H7 (cell line): ENCODE measurements at regions not wholly inside any gene's neighbourhood (a gene's known extent, or its start where the extent isn't known, plus 50 kb on each side); places are given as distances from the start of the nearest gene placed in this dataset.
"Not testable (repeated sequence)": the region's sequence is repeated elsewhere in the genome, so short reads cannot be mapped to it uniquely, and the experiment has no call there.

Source experiments
- DNase-seq: peaks from one replicate; pipeline ENCODE4 v3.0.0; 2012
- H3K27me3 ChIP-seq: 2 replicates; pipeline ENCODE4 v1.6.0; 2011; ENCODE audit warnings: mild to moderate bottlenecking, low read length; ENCODE audit not compliant: control insufficient read depth, insufficient read depth
- H3K36me3 ChIP-seq: replicated peaks from 2 replicates; pipeline ENCODE4 v1.5.1; 2011; ENCODE audit warnings: low read length; ENCODE audit not compliant: control insufficient read depth, insufficient read depth
- H3K4me3 ChIP-seq: 2 replicates; pipeline ENCODE4 v1.5.1; 2011; ENCODE audit warnings: low read depth, mild to moderate bottlenecking, control low read depth, low read length, moderate library complexity; ENCODE audit not compliant: insufficient read depth

GRCh38 chr4:75137302-75137701, 204.4 kb downstream of the PARM1 start:
- H3K4me3 ChIP-seq: no peak overlapping the region
- no peak for DNase-seq
- no peaks in the 10 kb centered on the region for H3K36me3 ChIP-seq
- no peaks in the 10 kb centered on the region for H3K27me3 ChIP-seq

GRCh38 chr4:75135068-75135825, 202.3 kb downstream of the PARM1 start:
- H3K27me3 ChIP-seq: no peaks in the 10 kb centered on the region
- H3K4me3 ChIP-seq: no peak overlapping the region
- DNase-seq: no peak
- no peaks in the 10 kb centered on the region for H3K36me3 ChIP-seq

- peak overlapping the region; percentile 19 for H3K4me3 ChIP-seq
- not testable (repeated sequence) for H3K27me3 ChIP-seq, H3K36me3 ChIP-seq, DNase-seq
Measured at GRCh38 chr4:75126870-75127269, 194.0 kb downstream of the PARM1 start.

GRCh38 chr4:75126058-75126457, 193.1 kb downstream of the PARM1 start:
- Histone ChIP-seq H3K4me3 (no peak overlapping the region), H3K27me3 (no peaks in the 10 kb centered on the region), H3K36me3 (no peaks in the 10 kb centered on the region)
- peak; percentile 8 for DNase-seq

- DNase-seq: no peak
- H3K27me3 ChIP-seq: no peaks in the 10 kb centered on the region
- no peak overlapping the region for H3K4me3 ChIP-seq
- H3K36me3 ChIP-seq: no peaks in the 10 kb centered on the region
Measured at GRCh38 chr4:75122424-75123014, 189.6 kb downstream of the PARM1 start.

- Histone ChIP-seq H3K36me3 (no peaks in the 10 kb centered on the region), H3K27me3 (no peaks in the 10 kb centered on the region), H3K4me3 (no peak overlapping the region)
- no peak for DNase-seq
Measured at GRCh38 chr4:75118739-75119138, 185.8 kb downstream of the PARM1 start.

- no peak for DNase-seq
- no peak overlapping the region for H3K4me3 ChIP-seq
Measured at GRCh38 chr4:75110061-75110460, 177.1 kb downstream of the PARM1 start.

GRCh38 chr4:75107755-75108612, 175.1 kb downstream of the PARM1 start:
- no peaks in the 10 kb centered on the region for H3K36me3 ChIP-seq
- DNase-seq: no peak
- H3K27me3 ChIP-seq: no peaks in the 10 kb centered on the region
- H3K4me3 ChIP-seq: no peak overlapping the region

More at GRCh38 chr4:75110061-75110460, 177.1 kb downstream of the PARM1 start:
- no peaks in the 10 kb centered on the region for H3K36me3 ChIP-seq
- no peaks in the 10 kb centered on the region for H3K27me3 ChIP-seq

GRCh38 chr4:75102787-75103085, 169.8 kb downstream of the PARM1 start:
- no peak overlapping the region for H3K4me3 ChIP-seq
- H3K27me3 ChIP-seq: no peaks in the 10 kb centered on the region
- no peak for DNase-seq
- no peaks in the 10 kb centered on the region for H3K36me3 ChIP-seq

GRCh38 chr4:75101906-75102786, 169.2 kb downstream of the PARM1 start:
- Histone ChIP-seq H3K36me3 (no peaks in the 10 kb centered on the region), H3K27me3 (no peaks in the 10 kb centered on the region), H3K4me3 (no peak overlapping the region)
- no peak for DNase-seq
